Esophagus squamous epithelium (tissue), 5 donors: ENCODE measurements at regions not wholly inside any gene's neighbourhood (a gene's known extent, or its start where the extent isn't known, plus 50 kb on each side); places are given as distances from the start of the nearest gene placed in this dataset.

Experiments used
- DNase-seq: peaks from one replicate; lab custom pipeline; 2025; lab: John Stamatoyannopoulos, UW
- H3K27ac ChIP-seq, 4 donors: fragments of 200-600 bp; sonication (generic); one replicate each; pipeline ENCODE4 v1.5.1; 2016 to 2019; ENCODE audit warnings: mild to moderate bottlenecking in 1 of 4
- H3K27me3 ChIP-seq, 4 donors: fragments of 200-600 bp; sonication (generic); 1 replicate in 3 of 4; 2 replicates in 1 of 4; pipeline versions ENCODE4 v1.5.1 to v1.6.0; 2017 to 2021; ENCODE audit warnings: antibody characterized with exemption in 1 of 4
- H3K36me3 ChIP-seq, 3 donors: fragments of 200-600 bp; sonication (generic); one replicate each; pipeline ENCODE4 v1.5.1; 2016 to 2019
- H3K4me1 ChIP-seq, 3 donors: fragments of 200-600 bp; sonication (generic); one replicate each; pipeline ENCODE4 v1.5.1; 2017 to 2019
- H3K4me3 ChIP-seq, 4 donors: fragments of 200-600 bp; sonication (generic); 1 replicate in 3 of 4; 2 replicates in 1 of 4; pipeline ENCODE4 v1.5.1; 2016 to 2019; ENCODE audit warnings: mild to moderate bottlenecking in 2 of 4, moderate library complexity in 1 of 4
- H3K9me3 ChIP-seq, 3 donors: fragments of 200-600 bp; sonication (generic); one replicate each; pipeline ENCODE4 v1.5.1; 2016 to 2019
- CTCF ChIP-seq, 6 experiments: fragments of 450-650 bp in 4 of 6; fragments of 200-600 bp in 2 of 6; sonication (generic) in 2 of 6; IDR thresholded peaks; one replicate each; pipeline ENCODE4 v1.5.1; 2016 to 2019; ENCODE audit warnings: antibody characterized with exemption in 6 of 6, mild to moderate bottlenecking in 4 of 6, moderate library complexity in 4 of 6
- POLR2A ChIP-seq, 4 donors: fragments of 450-650 bp; IDR thresholded peaks; one replicate each; pipeline ENCODE4 v1.6.1; 2017; ENCODE audit warnings: antibody characterized with exemption in 4 of 4, mild to moderate bottlenecking in 4 of 4, moderate library complexity in 3 of 4
- WGBS, 2 donors: methylation state at CpG; one replicate each; pipeline ENCODE4 v1.1.5; 2018; 5-methylcytosine and 5-hydroxymethylcytosine counted together
- intact Hi-C: fragments of 100-400 bp; cut with DNase I; formaldehyde crosslinking; loops from one replicate; pipeline ENCODE4 v1.15.0; 2022
- donor health status: DM: yes; HTN: yes; CAD: no.

- TF ChIP-seq CTCF (IDR thresholded peaks at IDR 0.05) (no peak), POLR2A (IDR thresholded peaks at IDR 0.05) (no peak)
- Histone ChIP-seq H3K4me1 (no peaks in the 10 kb centered on the region), H3K4me3 (no peak overlapping the region), H3K27ac (no peak overlapping the region), H3K27me3 (no peaks in the 10 kb centered on the region), H3K9me3 (no peaks in the 10 kb centered on the region), H3K36me3 (no peaks in the 10 kb centered on the region)
- WGBS, 2 donors = 79 to 88% methylated on average over 4 of the region's 4 CpGs
- intact Hi-C loops = no loop called here
- no peak for DNase-seq
These were observed 207.5 kb upstream of the ZBED5 start for GRCh38 chr11:11065396-11065795.

- intact Hi-C loops = no loop called here
- DNase-seq = no peak
- no peaks in the 10 kb centered on the region for H3K36me3 ChIP-seq
These were observed 199.6 kb upstream of the ZBED5 start for GRCh38 chr11:11057472-11057854.

GRCh38 chr11:11056749-11057471, 199.1 kb upstream of the ZBED5 start:
- DNase-seq = no peak
- WGBS, 2 donors = 77 to 85% methylated on average over 2 of the region's 2 CpGs
- Histone ChIP-seq H3K27me3 (no peaks in the 10 kb centered on the region), H3K4me1 (no peaks in the 10 kb centered on the region), H3K36me3 (no peaks in the 10 kb centered on the region), H3K4me3 (no peak overlapping the region), H3K27ac (no peak overlapping the region), H3K9me3 (peaks cover 0 to 21% (median 6%) of the 10 kb centered on the region in 3 donors)
- intact Hi-C loops = no loop called here
- TF ChIP-seq POLR2A (IDR thresholded peaks at IDR 0.05) (no peak), CTCF (IDR thresholded peaks at IDR 0.05) (no peak)

More at GRCh38 chr11:11057472-11057854, 199.6 kb upstream of the ZBED5 start:
- WGBS, 2 donors = 90 to 100% methylated on average over 2 of the region's 2 CpGs
- no peak for TF ChIP-seq CTCF (IDR thresholded peaks at IDR 0.05)
- no peak for TF ChIP-seq POLR2A (IDR thresholded peaks at IDR 0.05)
- no peaks in the 10 kb centered on the region for H3K4me1 ChIP-seq
- no peak overlapping the region for H3K27ac ChIP-seq
- H3K4me3 ChIP-seq = no peak overlapping the region
- H3K27me3 ChIP-seq = no peaks in the 10 kb centered on the region
- peaks cover 0 to 21% (median 6%) of the 10 kb centered on the region in 3 donors for H3K9me3 ChIP-seq

- Histone ChIP-seq H3K4me3 (no peak overlapping the region), H3K27ac (no peak overlapping the region), H3K36me3 (no peaks in the 10 kb centered on the region), H3K9me3 (peaks cover 0 to 21% (median 6%) of the 10 kb centered on the region in 3 donors), H3K27me3 (no peaks in the 10 kb centered on the region), H3K4me1 (no peaks in the 10 kb centered on the region)
- TF ChIP-seq POLR2A (IDR thresholded peaks at IDR 0.05) = no peak
- intact Hi-C loops = no loop called here
- 50% methylated on average over 1 of the region's 1 CpG for WGBS, 2 donors
- DNase-seq = no peak
These were observed 198.5 kb upstream of the ZBED5 start for GRCh38 chr11:11056316-11056715.

- no peaks in the 10 kb centered on the region for H3K9me3 ChIP-seq
- 80 to 93% methylated on average over 1 to 2 of the region's 2 CpGs for WGBS, 2 donors
- no peak overlapping the region for H3K27ac ChIP-seq
- no peak for DNase-seq
- no peak overlapping the region for H3K4me3 ChIP-seq
- peaks cover 0 to 22% (median 7%) of the 10 kb centered on the region in 3 donors for H3K4me1 ChIP-seq
- no peaks in the 10 kb centered on the region for H3K27me3 ChIP-seq
- TF ChIP-seq CTCF (IDR thresholded peaks at IDR 0.05) (no peak), POLR2A (IDR thresholded peaks at IDR 0.05) (no peak)
- intact Hi-C loops = no loop called here
- H3K36me3 ChIP-seq = no peaks in the 10 kb centered on the region
These were observed 190.2 kb upstream of the ZBED5 start for GRCh38 chr11:11047851-11048610.
